Germinal center (tissue), 1 donor: ENCODE measurements at regions not wholly inside any gene's neighbourhood (a gene's known extent, or its start where the extent isn't known, plus 50 kb on each side); places are given as distances from the start of the nearest gene placed in this dataset.

Source experiments
- DNase-seq: peaks from one replicate; pipeline ENCODE4 v3.0.0; 2012; ENCODE audit warnings: mixed read lengths, low spot score

DNA sequence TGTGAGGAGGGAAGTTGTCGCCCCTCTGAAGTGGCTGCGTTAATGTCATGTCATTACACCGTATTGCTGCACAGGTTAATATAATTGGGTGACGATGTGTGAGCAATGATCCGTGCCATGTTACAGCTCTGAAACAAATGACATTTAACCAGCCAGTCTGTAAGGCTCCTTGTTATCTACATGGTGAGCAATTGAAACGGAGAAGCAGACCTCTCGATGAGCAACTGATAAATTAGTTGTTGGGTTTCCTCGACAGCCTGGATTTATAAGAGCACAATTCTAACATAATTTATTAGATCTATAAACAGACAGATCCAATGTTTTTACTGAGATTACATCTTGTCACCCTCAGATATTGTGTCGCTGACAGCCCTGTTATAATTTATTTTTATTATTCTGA lies 49.9 kb upstream of the MAFB start:
- no peak for DNase-seq

DNA sequence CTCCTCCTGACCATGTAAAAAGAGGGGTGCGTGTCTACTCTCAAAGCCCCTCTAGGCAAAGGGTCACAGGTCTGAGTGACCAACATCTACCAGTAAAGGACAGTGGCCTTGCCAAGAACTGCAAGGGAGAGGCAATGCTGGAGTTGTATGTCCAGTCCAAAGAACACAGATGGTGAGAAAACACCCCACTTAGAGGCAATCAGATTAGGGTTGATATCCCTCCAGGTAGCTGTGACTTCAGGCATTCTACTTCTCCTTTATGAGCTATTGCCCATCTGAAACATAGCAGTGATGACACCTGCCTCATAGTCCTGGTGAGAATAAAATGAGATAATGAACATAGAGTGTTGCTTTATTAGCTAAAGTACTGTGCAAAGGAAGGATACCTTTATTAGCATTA lies 50.8 kb upstream of the MAFB start:
- no peak for DNase-seq

DNA sequence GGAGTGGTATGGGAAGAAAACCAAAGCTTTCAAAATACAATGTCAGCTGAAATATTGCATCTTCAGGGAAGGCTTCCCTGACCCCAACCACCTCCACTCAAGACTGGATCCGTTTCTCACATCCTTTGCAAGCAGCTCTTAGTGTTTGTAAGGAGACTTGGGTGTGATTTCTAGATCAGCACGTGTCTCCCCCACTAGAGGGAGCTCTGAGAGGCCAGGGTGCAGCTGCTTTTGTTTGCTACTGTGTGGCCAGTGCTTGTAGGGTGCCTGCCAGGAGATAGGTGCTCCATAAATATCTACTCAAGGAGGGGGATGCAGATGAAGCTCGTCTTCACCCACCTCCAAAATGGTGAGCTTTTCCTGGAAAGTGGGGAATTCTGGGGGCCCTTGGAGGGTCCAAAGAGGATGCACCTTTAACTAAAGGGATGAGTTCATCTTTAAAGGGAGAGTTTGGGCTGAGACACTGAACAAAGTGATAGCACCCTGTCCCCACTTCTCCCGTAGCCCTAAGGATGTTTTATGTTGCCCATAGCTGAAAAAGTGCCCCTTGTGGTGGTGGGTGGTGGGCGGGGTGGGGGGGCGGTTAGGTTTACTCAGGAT lies 52.6 kb upstream of the MAFB start:
- DNase-seq = peak; percentile 75

DNA sequence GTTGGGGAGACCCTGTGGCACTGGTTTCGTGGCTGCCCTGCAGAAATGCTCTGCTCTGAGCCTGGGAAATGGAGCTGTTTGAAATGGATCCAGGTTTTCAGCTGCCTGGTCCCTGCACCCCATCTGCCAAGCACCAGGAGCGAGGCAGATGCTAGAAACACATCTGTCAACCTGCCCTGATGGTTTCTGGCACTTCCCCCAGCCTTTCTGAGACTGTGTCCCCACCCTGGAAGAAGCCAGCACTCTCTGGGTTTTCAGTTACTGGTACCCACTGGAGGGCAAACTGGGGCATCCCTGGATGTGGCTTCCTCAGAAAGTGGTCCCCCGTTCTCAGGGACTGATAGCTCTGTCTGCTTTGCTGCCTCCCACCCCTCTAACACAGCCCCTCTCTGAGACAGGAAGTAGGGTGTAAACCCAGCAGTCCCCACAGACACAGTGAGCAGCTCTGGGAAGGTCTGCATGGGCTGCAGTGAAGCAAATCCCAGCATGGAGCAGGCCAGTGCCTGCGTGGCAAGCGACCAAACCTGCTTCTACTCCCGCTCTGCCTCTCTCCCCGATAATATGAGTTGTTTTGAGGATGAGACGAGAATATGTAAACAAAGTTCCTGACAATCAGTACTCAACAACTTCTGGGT lies 54.2 kb upstream of the MAFB start:
- DNase-seq = peak; percentile 31

GRCh38 chr20:40744072-40744817 lies 55.2 kb upstream of the MAFB start:
- peak; percentile 72 for DNase-seq

DNA sequence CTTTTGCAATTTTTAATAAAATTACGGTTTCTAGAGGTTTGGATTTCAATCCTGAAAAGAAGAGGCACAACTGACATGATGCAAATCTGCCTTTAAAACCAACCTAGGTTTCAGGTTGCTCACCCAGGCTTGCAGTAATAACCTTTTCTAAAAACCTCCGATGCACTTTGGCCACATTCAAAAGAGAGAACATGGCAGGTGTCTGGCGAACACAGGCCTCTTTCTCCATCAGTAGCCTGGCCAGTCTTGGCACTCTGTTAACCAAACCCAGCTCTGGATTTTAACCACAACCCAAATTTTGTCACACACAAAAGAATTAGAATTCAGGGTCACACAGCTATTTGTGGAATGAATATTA lies 55.8 kb upstream of the MAFB start:
- DNase-seq = peak; percentile 47

DNA sequence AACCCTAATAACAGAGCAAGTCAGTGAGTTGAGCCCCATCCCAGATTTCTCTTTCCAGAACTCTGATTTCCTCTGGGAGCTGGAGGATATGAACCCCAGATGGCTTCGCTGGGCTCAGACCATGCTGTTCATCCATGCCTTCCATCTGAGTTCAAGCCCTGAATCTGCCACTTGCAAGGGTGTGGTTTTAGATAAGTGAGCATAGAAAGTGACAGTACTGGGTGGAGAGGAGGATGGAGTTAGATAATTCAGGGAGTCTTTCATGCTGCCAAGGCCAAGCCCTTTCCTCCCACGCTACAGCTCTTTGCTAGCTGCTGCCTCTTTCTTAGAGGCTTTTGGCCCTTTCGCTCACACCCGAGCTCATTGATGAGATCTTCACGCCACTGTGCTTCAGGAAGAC lies 57.2 kb upstream of the MAFB start:
- no peak for DNase-seq

DNA sequence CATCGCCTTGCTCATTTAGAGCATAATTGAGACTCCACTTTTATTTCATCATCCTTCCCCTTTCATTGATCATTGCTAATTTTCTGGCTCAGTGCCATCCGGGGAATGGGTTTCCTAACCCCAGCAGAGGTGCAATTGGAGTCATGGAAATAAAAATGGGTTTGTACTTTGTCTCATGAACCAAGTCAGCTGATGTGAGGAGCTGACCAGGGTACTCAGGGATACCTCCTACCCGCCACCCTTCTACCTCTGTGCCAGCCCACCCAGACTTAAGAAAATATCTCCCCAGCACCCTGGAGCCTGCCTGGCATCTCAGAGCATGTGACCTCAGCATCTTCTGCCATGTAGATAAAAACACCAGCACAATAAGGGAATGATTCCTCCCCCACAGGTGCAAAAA lies 59.1 kb upstream of the MAFB start:
- DNase-seq = no peak

DNA sequence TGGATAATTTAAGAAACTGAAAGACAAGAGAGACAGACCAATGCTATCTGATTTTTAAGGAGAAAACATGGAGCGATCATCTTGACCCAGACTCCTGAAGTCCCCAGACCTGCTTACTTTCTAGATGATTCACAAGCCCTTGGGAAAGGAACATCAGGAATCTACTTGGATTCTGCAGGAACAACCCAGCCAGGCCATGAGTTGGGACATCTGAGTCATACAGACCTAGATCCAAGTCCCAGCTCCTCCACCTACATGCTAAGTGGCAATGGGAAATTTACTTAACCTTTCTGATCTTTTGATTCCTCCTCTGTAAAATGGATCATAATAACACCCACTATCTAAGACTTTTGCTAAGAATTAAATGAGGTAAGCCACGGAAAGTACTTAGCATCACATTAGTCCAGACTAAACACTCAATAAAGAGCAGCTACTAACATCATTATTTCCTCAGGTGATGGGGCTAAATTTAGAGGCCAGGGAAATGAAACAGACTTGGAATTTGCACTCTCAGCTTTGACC lies 61.0 kb upstream of the MAFB start:
- DNase-seq = no peak

DNA sequence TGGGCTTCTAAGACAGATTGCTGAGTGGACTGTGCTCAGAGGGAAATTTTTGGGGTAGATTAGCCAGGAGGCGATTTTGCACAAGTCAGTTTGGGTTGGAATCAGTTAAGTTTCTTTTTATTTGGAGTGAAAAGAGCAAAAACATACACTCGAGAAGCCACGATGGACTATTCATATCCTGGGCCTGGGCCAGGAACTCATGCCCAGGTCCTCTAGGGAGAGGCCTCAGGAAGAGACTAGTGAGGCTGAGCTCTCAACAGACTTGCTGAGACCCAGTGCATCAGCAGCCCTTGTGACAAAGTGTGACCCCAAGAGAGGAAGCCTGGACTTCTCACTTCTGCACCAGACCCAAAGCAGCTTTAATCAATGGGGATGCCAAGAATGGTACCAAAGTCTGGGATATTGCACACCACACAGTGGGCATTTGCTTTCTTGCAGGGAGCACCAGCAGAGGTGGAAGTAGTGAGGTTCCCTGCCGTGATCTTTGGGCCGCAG lies 61.6 kb upstream of the MAFB start:
- no peak for DNase-seq

DNA sequence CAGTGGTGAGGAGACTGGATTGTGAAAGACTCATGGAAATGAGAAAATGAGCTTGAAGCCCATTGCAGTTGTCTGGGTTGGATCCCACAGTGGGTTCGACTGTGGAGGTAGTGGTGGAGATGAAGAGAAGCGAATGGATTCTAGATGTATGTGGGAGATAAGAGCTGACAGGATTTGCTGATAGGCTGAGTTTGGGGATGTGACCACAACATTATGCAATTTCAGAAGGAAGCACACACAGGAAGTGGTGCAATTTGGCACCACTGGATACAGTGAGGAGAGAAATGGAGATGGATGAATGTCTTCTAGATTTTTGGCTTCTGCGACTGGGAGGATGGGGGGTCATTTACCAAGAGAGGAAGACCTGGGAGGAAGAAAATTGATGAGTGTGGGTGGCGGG lies 64.4 kb upstream of the MAFB start:
- no peak for DNase-seq

- DNase-seq = no peak
Observed at GRCh38 chr20:40754339-40754943, 65.4 kb upstream of the MAFB start.

- no peak for DNase-seq
Observed at GRCh38 chr20:40757087-40757486, 68.1 kb upstream of the MAFB start.

- DNase-seq = no peak
Observed at GRCh38 chr20:40758790-40759189, 69.8 kb upstream of the MAFB start.

- no peak for DNase-seq
Observed at GRCh38 chr20:40760399-40760798, 71.4 kb upstream of the MAFB start.

DNA sequence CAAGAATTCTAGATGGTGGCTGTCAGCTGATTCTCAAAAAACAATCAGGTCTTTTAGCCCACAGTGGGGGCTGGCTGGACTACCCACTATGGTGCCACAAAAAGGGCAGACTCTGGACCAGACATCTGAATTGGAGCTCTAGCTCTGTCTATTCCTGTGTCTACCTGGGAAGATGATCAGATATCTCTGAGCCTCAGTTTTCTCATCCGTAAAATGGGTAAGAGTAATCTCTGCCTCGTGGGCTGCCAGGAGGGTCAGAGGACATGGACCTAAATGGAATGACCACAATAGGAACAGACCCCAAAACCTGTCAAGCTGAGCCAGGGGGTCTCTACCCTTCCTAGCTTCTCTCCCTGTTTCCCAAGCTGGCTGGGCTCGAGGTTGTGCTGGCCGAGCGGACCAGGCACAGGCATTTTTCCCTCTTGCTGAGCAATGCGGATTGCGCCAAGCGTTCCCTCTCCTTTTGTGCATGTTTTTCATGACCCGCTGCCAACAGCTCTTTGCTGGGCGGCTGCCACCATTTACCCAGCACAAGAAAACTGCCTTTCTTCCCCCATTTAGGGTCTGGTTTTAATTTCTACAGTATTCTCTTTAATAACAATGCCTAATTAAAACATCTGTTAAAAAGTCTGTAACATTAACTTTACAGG lies 74.7 kb upstream of the MAFB start:
- no peak for DNase-seq

DNA sequence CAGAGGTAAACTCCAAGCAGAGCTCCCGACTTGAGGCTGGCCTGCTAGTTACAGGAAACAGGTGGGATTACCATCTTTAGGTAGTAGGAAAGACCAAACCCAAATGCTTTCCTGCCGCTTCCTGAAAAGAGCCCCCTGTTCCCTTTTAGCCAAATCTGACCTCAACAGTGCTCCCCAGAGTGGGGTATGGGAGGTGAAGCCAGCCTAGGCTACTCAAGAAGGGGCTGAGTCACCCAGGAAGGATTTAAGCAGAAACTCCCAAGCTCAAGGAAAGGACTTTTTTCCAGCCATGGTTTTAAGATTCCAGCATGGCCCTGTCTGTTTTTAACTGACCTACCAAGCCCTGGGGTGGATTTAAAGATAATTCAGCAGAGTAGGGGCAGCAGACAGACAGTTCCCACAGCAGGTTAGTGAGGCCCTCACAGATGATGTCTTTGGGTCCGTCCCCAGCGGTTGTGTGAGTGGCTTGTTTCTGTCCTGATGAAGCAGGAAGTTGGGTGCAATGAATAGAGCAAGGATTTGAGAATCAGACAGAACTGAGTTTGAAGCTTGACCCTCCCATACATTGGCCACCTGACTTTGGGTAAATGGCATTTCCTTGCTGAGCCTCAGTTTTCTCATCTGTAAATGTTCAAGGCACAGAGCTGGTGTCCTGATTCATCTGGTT lies 76.9 kb upstream of the MAFB start:
- DNase-seq = no peak

DNA sequence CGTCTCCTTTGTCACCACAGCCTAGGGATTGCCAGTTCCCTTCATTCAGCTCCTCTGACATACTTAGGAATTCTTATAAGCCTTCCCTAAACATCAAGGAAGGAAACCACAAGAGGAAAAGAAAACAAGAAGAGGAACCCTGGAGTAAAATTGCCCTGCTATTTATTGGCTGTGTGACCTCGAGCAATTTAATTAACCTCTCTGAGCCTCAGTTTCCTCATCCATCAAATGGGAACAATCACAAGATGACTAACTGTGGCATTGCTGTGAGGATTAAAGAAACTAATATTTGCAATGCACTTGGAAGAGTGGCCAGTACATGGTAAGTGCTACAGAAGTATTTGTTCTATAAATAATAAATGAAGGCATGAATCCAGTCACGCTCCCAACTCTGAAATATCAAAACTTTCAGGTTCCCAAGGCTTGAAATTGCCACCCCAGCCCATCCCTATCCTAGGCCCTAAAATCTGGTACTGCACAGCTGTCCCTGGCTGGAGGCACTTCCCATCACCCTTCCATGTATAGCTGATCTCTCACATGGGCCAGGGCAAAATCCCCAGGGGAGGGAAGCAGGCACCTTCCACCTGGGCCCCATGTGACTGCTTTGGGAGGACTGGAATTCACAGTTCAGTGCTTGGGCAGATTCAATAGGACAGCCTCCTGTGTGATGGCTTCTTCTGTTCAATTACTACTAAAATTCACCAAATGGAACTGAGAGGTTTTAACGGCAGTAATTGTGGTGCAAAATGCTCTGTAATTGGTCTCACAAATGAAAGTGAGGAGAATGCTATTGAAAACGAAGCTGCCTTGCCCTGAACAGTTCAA lies 78.0 kb upstream of the MAFB start:
- no peak for DNase-seq

- DNase-seq = no peak
Observed at GRCh38 chr20:40767615-40767924, 78.5 kb upstream of the MAFB start.

GRCh38 chr20:40768105-40768504 lies 79.1 kb upstream of the MAFB start:
- DNase-seq = no peak

DNA sequence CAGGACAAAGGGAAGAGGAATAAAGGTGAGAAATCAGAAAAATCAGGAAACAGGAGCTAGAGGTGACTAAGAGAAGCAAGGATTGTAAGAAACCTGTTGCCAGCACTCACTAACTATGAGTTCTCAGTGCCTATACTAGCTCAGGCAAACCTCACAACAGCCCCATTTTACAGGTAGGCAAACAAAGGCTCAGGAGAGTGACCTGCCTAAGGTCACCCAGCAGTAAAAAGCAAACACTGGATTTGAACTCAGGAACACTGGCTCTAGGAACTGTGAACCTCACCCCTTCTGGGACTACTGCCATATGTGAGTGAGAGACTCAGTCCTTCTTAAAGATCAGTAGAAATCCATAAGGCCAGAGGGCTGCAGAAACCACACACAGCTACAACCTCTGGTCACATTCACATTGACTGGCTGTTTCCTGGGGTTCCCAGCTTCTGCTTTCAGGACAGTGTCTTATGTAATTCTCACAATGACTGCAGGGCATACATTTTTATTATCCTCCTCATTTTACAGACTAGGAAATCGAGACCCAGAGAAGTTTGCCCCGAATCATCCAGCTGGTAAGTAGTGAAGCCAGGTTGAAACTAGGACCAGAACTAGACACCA lies 80.7 kb upstream of the MAFB start:
- no peak for DNase-seq
